MV-4-11 (cell line): ENCODE measurements at regions not wholly inside any gene's neighbourhood (a gene's known extent, or its start where the extent isn't known, plus 50 kb on each side); places are given as distances from the start of the nearest gene placed in this dataset.
"Not testable (repeated sequence)": the region's sequence is repeated elsewhere in the genome, so short reads cannot be mapped to it uniquely, and the experiment has no call there.

Experiments used
- DNase-seq: peaks from one replicate; lab custom pipeline; 2025; lab: John Stamatoyannopoulos, UW

DNA sequence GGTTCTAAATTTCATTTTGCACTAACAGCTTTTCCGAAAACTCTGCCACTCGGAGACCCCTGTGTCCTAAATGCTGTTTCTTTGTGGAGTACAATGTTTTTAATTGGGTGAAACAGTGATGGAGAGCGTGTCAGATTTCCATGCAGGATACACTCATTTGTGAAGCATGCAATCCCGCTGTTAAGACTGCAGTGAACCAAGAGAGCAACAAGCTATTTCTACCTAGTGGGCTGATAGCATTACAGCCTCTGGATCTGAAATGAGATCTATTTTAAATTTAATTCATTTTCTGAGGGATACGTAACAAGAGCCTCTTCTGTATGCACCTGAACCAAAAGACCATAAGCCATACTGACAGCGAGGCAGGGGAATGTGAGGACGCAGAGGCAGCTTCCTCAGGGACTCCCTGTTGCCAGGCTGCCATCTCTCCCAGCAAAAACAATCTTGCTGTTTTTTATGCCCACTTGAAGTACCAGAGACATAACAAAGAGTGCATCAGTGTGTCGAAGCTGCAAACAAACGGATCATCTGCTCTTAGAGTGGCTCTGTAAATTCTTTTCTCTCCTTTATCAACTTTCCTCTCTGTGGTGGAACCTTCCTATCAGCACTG, 199.9 kb upstream of the COX10 start:
- DNase-seq = no peak

DNA sequence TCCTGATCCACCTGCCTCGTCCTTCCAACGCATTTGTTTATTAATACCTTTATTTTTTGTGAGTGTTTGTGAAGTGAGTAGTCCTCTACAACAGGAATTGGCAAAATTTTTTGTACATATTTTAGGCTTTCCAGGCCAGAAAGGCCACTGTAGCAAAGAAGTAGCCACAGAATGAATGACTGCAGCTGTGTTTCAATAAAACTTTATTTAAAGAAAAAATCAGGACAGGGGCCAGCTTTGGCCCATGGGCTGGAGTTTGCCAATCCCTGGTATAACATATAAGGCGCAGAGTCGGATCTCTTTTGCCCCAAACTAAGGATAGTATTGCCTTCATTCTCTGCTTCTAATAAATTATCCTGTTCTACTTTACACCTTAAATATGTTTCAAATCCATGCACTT, 198.0 kb upstream of the COX10 start:
- no peak for DNase-seq

GRCh38 chr17:13874134-13874533, 195.2 kb upstream of the COX10 start:
- no peak for DNase-seq

GRCh38 chr17:13874817-13875216, 194.5 kb upstream of the COX10 start:
- DNase-seq = peak; percentile 36

DNA sequence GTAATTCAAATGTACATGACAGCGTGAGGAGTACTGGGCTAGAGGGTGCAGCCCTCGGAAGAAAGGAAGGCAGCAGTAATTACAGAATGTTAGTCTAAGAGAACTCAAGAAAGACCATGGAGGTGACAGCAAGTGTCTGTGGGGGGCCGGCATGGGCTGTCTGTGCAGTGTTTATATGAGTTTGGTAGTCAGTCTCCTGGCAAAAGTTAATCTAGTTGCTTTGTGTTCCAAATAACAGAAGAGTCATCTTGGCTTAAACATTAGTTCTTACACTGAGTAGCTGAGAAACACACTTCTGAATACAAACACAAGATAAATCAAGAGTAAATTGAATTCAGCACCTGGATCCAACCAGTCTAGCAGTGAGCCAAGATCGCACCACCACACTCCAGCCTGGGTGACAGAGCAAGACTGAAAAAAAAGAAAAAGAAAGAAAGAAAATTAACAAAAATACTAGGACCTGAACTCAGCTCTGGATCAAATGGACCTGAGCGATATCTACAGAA, 189.3 kb upstream of the COX10 start:
- no peak for DNase-seq

DNA sequence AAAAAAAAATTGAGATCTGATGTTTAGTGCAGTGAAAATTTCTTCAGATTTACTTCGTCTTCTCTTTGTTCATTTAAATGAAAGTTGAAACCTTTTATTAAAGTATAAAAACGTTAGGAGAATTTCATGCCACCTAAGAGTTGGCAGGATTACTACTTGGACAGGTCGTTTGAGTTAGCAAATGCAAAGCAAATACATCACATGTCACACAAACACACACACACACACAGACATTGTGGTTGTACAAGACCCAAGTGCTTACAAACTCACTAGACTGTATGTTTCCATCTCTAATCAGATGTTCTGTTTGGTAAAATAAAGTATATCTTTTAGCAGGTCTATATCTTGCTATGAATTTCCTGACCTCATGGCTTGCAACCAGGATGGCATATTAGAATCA, 185.6 kb upstream of the COX10 start:
- DNase-seq = no peak

GRCh38 chr17:13884347-13884746, 185.0 kb upstream of the COX10 start:
- no peak for DNase-seq

DNA sequence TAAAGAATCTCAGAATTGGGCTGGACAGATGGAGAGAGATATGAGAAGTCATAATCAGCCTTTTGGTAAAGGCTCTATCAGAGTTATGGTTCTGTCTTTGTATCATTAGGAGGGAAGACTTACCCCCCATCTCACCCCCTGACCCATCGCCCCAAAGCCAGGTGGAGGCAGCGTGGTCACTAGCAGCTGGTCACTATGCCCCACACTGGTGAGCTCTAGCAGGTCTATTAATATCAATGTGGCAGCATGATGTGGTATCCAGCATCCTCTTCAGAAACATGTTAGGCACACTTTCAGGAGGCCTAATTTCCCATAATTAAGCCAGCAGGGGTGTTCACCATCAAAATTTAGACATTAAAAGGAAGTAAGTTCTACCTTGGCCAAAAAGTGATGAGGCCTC, 183.8 kb upstream of the COX10 start:
- DNase-seq = no peak

DNA sequence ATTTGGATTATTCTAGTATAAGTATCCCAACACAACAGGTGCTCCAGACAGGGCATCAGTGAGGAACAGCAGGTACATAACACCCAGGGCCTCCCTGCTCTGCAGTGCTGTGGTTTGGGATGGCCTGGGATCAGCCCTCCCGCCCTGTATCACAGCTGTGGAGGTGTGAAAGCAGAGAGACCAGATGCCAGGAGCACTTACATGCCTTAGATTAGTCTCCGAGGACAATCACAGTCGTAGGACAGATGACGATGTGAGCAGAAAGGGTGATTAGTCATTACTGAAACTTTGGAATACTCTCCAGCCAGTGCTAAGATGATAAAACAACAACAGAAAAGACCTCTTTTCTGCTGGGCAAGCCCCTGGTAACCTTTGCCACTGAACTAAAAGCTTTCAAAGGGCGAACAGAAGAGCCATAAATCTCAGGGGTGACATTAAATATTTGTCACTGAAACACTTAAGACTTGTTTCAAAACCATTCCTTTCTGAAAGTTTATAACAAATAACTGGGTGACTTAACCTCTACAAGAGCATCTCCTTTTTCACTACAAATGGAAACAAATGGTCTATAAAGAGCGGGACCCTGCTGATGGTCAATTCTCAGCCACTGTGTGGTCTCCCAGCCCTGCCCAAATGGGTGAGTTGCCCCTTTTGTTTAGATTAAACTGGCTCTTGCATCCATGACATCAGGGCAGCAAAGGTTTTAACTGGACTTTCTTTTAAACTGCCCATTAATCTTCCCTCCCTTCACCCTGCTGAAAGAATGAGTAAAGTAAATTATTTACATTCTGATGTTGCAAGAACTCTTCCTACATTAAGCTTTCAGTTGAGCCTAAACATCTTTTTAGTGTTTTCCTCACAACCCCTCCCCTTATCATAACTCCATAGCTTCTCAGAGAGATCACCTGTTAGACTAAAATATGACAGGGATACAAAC, 183.1 kb upstream of the COX10 start:
- DNase-seq = no peak

GRCh38 chr17:13888056-13888609, 181.2 kb upstream of the COX10 start:
- DNase-seq = no peak

- DNase-seq = not testable (repeated sequence)
Measured at GRCh38 chr17:13908971-13909370, 160.3 kb upstream of the COX10 start.

DNA sequence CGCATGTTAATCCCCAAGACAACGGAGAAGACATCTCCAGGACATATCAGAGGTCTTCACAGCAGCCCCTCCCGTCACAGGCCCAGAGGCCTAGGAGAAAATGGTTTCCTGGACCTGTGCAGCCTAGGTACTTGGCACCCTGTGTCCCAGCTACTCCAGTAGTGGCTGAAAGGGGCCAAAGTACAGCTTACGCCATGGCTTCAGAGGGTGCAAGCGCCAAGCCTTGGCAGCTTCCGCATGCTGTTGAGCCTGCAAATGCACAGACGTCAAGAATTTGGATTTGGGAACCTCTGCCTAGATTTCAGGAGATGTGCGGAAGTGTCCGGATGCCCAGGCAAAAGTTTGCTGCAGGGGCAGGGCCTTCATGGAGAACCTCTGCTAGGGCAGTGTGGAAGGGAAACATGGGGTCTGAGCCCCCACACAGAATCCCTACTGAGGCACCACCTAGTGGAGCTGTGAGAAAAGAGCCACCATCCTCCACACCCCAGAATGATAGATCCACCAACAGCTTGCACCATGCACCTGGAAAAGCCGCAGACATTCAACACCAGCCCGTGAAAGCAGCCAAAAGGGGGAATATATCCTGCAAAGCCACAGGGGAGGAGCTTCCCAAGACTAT, 159.3 kb upstream of the COX10 start:
- DNase-seq = no peak

DNA sequence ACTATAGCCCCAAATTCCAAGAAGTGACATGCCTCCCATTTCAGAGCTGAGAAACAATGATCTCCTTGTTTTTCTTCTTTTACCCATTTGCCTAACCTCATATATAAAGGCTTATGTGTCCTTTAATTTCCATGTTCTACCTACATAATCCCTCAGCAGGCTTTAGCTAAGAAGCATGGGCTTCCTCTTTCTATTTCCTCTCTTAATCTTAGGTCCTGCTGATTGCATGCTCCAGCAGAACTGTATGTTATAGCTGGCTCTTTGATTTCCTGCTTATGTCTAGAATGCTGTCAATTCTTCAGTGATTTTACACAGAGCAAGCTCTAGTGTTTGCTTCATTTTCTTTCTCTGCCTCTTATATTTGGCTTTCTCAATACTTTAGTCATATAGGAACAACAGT, 151.7 kb upstream of the COX10 start:
- peak; percentile 84 for DNase-seq

DNA sequence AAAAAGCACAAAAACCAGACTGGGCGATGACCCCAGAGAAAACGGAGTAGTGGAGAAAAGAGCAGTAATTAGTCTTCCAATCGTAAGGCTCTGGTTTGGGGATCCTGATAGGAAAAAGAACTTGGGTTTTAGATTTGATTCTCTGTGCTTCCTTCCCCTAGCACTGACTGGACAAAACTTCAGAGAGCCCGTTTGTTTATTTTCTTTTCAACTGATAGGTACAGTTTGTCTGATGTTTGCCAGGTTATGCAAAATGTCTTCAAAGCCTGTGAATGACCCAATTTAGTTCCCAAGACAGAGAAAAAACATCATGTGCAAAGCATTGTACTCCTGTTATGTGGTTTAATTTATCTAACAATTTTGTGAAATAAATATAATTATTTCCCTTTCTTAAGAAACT, 151.1 kb upstream of the COX10 start:
- no peak for DNase-seq

DNA sequence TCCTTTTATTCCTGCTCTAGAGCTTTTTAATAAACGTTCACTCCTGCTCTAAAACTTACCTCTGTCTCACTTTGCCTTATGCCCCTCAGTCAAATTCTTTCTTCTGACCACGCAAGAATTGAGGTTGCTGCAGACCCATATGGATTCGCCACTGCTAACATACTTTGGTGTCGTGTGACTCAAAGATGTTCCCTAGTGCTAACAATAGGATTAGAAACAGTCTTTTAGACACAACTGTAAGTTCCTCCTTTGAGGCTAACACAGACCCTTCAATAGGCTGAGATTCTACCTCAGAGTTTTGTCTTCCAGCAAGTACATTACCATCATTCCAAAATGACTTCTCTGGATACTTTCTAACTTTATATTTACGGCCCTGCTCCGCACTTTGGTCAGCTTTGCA, 149.5 kb upstream of the COX10 start:
- peak; percentile 76 for DNase-seq

DNA sequence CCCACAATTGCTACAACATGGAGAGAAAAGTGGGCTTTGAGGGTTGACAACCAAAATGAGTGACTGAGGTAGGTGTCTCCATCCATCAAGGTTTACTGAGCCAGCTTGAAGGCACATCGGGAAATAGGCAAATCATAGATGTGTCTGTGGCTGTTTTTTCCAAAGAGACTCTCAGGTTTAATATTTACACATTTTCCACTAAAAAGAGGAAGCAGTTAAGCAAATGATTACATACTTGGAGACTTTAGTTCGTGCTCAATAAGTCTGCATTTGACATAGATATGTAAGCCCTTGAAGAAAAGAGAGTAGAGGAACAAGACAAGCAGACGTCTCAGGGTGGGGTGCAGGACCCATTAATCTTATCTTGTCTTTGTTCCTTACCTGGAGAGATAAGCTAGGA, 148.9 kb upstream of the COX10 start:
- peak; percentile 67 for DNase-seq

- DNase-seq = no peak
Measured at GRCh38 chr17:13921841-13922776, 147.2 kb upstream of the COX10 start.

- DNase-seq = no peak
Measured at GRCh38 chr17:13922885-13923284, 146.4 kb upstream of the COX10 start.

- no peak for DNase-seq
Measured at GRCh38 chr17:13925579-13925978, 143.7 kb upstream of the COX10 start.

DNA sequence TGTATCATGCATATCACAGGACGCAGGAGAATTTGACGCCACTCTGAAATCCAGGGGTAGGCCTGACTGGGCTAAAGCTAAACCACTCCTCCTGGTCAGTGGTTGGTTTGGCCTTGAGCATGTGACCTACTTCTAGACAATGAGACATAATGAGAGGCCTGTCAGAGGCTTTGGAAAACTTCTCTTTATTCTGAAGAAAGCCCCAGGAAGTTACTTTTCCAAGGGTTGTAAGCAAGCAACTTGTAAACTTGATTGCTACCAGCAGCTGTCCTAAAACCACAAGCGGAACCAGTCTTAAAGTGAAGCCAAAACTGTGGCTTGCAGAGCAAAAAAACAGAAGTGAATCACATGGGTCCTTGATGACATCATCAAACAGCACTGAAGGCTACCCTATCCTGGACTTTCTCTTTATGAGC, 138.2 kb upstream of the COX10 start:
- peak; percentile 100 for DNase-seq

DNA sequence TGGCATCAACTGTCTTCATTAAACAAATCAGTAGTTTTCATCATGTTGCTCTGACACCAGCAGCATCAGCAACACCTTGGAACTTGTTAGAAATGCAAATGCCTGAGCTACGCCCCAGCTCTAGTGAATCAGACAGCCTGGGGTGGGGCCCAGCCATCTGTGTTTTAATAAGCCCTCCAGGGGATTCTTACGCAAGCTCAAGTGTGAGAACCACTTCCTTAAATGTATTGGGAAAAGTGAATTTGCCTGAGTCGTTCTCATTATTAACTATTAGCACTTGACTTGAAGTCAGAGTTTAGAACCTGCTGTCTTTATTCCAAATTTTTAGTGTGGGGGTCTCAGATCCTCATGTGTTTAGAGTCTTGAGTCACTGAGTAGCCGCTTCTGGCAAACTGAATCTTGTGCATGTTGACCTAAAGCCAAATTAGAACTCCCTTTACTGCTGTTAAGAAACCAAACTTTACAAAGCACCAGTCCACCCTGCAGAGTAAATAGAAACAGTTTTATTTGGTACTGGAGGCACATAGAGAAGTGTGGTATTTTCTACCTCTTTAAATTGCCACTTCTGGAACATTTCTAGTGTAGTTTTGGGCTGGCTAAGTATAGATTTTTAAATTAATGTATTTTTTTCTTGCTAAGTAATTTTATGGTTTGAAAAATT, 137.4 kb upstream of the COX10 start:
- peak; percentile 96 for DNase-seq
